GM12875 (cell line): ENCODE measurements at regions not wholly inside any gene's neighbourhood (a gene's known extent, or its start where the extent isn't known, plus 50 kb on each side); places are given as distances from the start of the nearest gene placed in this dataset.

Experiments
- H3K4me3 ChIP-seq: one replicate; pipeline ENCODE4 v1.5.1; 2011; ENCODE audit warnings: low read depth, low read length, control low read depth
- TF ChIP-seq, protein P1 (sequence below): IDR thresholded peaks from 2 replicates; pipeline ENCODE4 v1.5.1; 2011; ENCODE audit warnings: low read depth, mild to moderate bottlenecking, control low read depth, inconsistent platforms, low read length, moderate library complexity, borderline replicate concordance; ENCODE audit not compliant: insufficient read depth

DNA sequence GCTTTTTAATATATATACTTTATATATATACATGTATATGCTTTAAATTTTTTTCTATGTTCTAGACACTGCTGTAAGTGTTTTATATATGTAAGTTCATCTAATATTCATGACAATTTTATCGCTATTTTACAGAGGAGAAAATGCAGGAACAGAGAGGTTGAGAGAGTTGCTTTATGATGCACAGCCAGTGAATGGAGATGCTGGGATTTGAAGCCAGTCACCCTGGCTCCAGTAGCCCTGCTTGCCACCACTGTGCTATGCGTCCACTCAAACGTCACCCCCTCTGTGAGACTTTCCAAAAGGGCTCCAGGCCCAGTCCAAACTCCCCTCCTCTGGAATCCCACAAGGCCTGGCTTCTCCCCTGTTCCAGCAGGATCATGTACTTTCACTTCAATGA lies 91.0 kb upstream of the GRIK3 start:
- TF ChIP-seq, protein P1, sequence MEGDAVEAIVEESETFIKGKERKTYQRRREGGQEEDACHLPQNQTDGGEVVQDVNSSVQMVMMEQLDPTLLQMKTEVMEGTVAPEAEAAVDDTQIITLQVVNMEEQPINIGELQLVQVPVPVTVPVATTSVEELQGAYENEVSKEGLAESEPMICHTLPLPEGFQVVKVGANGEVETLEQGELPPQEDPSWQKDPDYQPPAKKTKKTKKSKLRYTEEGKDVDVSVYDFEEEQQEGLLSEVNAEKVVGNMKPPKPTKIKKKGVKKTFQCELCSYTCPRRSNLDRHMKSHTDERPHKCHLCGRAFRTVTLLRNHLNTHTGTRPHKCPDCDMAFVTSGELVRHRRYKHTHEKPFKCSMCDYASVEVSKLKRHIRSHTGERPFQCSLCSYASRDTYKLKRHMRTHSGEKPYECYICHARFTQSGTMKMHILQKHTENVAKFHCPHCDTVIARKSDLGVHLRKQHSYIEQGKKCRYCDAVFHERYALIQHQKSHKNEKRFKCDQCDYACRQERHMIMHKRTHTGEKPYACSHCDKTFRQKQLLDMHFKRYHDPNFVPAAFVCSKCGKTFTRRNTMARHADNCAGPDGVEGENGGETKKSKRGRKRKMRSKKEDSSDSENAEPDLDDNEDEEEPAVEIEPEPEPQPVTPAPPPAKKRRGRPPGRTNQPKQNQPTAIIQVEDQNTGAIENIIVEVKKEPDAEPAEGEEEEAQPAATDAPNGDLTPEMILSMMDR = no peak

DNA sequence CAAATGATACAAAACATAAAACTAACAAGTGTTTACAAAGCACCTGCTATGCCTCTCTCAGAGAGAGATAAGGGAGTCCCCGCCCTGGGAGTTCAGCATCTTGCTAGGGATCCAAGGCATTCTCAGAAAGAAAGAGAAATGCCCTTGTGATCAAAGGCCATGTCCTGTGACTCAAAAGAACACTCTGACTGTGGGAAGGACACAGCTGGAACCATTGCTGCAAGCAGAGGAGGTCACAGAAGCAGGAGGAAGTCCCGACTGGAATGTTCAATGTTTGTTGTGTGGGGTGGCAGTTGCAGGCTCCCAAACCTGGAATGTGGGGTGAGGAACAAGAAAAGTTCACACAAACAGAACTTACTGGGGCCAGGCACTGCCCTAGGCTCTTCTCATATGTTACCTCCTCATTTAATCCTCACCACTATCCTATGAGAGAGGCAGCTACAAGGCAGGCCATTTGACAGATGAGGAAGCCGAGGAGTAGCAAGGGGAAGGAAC lies 93.0 kb upstream of the GRIK3 start:
- no peak overlapping the region for H3K4me3 ChIP-seq
- TF ChIP-seq, protein P1 = no peak

More for the DNA sequence above, 91.0 kb upstream of the GRIK3 start:
- H3K4me3 ChIP-seq = no peak overlapping the region

- no peak overlapping the region for H3K4me3 ChIP-seq
- TF ChIP-seq, protein P1 = no peak
These were observed 93.8 kb upstream of the GRIK3 start for GRCh38 chr1:37128091-37128490.

- TF ChIP-seq, protein P1 = no peak
- no peak overlapping the region for H3K4me3 ChIP-seq
These were observed 96.1 kb upstream of the GRIK3 start for GRCh38 chr1:37130221-37130948.

DNA sequence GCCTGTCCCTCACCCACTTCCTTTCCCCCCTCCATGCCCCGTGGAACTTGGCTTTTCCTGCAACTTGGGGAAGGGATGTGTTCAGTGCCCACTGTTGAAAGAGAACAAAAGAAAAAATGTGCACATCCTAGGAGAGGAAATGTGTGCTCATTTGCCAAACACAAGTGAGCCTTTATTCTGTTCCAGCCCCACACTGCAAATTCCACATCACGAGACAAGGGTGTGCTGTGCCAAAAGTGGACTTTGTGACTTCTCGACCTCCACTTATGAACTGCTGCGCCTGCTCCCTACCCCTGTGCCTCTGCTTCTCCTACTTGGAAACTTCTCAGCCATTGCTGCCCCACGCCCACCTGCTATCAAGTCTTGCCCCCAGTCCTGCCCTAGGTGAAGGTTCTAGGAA lies 97.0 kb upstream of the GRIK3 start:
- no peak overlapping the region for H3K4me3 ChIP-seq
- TF ChIP-seq, protein P1 = no peak

DNA sequence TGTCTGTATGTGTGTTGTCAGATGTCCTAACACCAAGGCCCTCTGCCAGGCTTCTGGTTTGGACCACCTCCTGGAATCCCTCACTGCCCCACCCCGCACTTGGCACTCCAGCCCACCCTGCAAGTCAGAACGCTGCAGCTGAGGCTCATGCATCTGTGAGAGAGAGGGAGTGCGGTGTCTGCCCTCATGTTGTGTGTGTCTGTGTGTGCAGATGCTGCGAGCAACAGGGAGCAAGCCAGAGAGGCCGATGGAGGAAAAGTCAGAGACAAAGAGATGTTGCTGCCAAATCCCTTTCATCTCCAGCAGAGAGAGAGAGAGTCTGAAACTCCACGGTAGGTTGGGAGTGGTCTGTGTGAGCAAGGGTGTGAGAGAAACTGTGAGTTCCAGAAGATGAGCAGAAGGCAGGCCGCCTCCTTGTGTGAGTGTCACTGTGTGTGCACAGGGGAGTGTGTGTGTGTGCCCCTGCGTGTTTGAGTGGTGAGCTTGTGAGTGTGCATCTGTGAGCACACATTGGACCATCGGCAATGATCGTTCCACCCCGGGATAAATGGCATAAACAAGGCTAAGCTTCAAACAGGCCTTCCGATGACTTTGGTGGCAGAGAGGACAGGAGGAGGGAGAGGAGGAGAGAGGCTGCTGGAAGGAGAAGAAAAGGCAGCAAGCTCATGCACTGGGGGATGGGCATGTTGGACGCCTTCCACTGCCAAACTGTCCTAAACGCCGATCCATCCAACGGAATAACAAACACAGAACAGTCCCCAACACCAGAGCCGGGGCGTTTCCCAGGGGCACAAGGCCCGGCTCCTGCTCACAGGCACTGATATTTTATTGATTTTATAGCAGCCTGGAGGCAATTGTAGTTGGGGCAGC lies 99.2 kb upstream of the GRIK3 start:
- TF ChIP-seq, protein P1 = no peak
- no peak overlapping the region for H3K4me3 ChIP-seq
